DOHH2 (cell line): ENCODE measurements at regions not wholly inside any gene's neighbourhood (a gene's known extent, or its start where the extent isn't known, plus 50 kb on each side); places are given as distances from the start of the nearest gene placed in this dataset.

Source experiments
- H3F3A ChIP-seq: fragments of 200-600 bp; sonication (generic), shearing (Covaris generic); 2 replicates; pipeline ENCODE4 v1.6.0; 2016; ENCODE audit warnings: antibody characterized with exemption, mild to moderate bottlenecking; ENCODE audit not compliant: control insufficient read depth, insufficient read depth
- H3K27ac ChIP-seq: fragments of 200-600 bp; sonication (generic); 2 replicates; pipeline ENCODE4 v1.5.1; 2014; ENCODE audit warnings: low read depth, mild to moderate bottlenecking, low read length, moderate library complexity
- H3K27me3 ChIP-seq: fragments of 200-600 bp; sonication (generic); 2 replicates; pipeline ENCODE4 v1.6.1; 2014; ENCODE audit warnings: mild to moderate bottlenecking, low read length, mixed read lengths; ENCODE audit not compliant: control insufficient read depth
- H3K36me3 ChIP-seq: fragments of 200-600 bp; sonication (generic); 2 replicates; pipeline ENCODE4 v1.6.1; 2014; ENCODE audit warnings: mild to moderate bottlenecking, low read length, moderate library complexity, mixed read lengths; ENCODE audit not compliant: control insufficient read depth
- H3K4me1 ChIP-seq: fragments of 200-600 bp; sonication (generic); 2 replicates; pipeline ENCODE4 v1.6.1; 2014; ENCODE audit warnings: mild to moderate bottlenecking, low read length, mixed read lengths; ENCODE audit not compliant: control insufficient read depth
- H3K4me2 ChIP-seq: fragments of 200-600 bp; sonication (generic); 2 replicates; pipeline ENCODE4 v1.6.0; 2014; ENCODE audit warnings: mild to moderate bottlenecking, low read length, moderate library complexity
- H3K4me3 ChIP-seq: fragments of 200-600 bp; sonication (generic); 2 replicates; pipeline ENCODE4 v1.5.1; 2014; ENCODE audit warnings: mild to moderate bottlenecking, low read length, mixed read lengths
- H3K79me2 ChIP-seq: fragments of 200-600 bp; sonication (generic); 2 replicates; pipeline ENCODE4 v1.6.1; 2014; ENCODE audit warnings: mild to moderate bottlenecking, low read length, mixed read lengths; ENCODE audit not compliant: control insufficient read depth
- H3K9me2 ChIP-seq: fragments of 200-600 bp; sonication (generic); replicated peaks from 2 replicates; pipeline ENCODE4 v1.6.1; 2014; ENCODE audit warnings: mild to moderate bottlenecking, low read length, mixed read lengths; ENCODE audit not compliant: control insufficient read depth
- H3K9me3 ChIP-seq: fragments of 200-600 bp; sonication (generic); 2 replicates; pipeline ENCODE4 v1.6.1; 2014; ENCODE audit warnings: antibody characterized with exemption, low read length, mixed read lengths; ENCODE audit not compliant: control insufficient read depth, insufficient read depth
- H4K20me1 ChIP-seq: fragments of 200-600 bp; sonication (generic); 2 replicates; pipeline ENCODE4 v1.6.0; 2014; ENCODE audit warnings: low read depth, mild to moderate bottlenecking, antibody characterized with exemption, low read length, moderate library complexity; ENCODE audit not compliant: control insufficient read depth, insufficient read depth
- EZH2phosphoT487 ChIP-seq: fragments of 200-600 bp; sonication (generic); IDR thresholded peaks from 2 replicates; pipeline ENCODE4 v1.6.1; 2017; ENCODE audit warnings: borderline replicate concordance, mild to moderate bottlenecking, antibody characterized with exemption, low read length, moderate library complexity, mixed read lengths
- TF ChIP-seq, protein P1 (sequence below): fragments of 200-600 bp; sonication (generic); IDR thresholded peaks from one replicate; pipeline ENCODE4 v1.5.1; 2014; ENCODE audit warnings: antibody characterized with exemption, mild to moderate bottlenecking, low read depth, low read length; ENCODE audit not compliant: poor library complexity, severe bottlenecking

GRCh38 chr18:44135741-44136140 lies 544.9 kb upstream of the SETBP1 start:
- Histone ChIP-seq H3K4me2 (no peak overlapping the region), H3K79me2 (no peaks in the 10 kb centered on the region), H3F3A (no peaks in the 10 kb centered on the region), H3K4me3 (no peak overlapping the region), H3K27me3 (no peaks in the 10 kb centered on the region), H3K9me2 (no peaks in the 10 kb centered on the region), H3K9me3 (no peaks in the 10 kb centered on the region), H3K4me1 (no peaks in the 10 kb centered on the region), H3K27ac (no peak overlapping the region), H3K36me3 (no peaks in the 10 kb centered on the region), H4K20me1 (no peaks in the 10 kb centered on the region)
- TF ChIP-seq, protein P1, sequence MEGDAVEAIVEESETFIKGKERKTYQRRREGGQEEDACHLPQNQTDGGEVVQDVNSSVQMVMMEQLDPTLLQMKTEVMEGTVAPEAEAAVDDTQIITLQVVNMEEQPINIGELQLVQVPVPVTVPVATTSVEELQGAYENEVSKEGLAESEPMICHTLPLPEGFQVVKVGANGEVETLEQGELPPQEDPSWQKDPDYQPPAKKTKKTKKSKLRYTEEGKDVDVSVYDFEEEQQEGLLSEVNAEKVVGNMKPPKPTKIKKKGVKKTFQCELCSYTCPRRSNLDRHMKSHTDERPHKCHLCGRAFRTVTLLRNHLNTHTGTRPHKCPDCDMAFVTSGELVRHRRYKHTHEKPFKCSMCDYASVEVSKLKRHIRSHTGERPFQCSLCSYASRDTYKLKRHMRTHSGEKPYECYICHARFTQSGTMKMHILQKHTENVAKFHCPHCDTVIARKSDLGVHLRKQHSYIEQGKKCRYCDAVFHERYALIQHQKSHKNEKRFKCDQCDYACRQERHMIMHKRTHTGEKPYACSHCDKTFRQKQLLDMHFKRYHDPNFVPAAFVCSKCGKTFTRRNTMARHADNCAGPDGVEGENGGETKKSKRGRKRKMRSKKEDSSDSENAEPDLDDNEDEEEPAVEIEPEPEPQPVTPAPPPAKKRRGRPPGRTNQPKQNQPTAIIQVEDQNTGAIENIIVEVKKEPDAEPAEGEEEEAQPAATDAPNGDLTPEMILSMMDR = no peak
- TF ChIP-seq EZH2phosphoT487 = no peak

DNA sequence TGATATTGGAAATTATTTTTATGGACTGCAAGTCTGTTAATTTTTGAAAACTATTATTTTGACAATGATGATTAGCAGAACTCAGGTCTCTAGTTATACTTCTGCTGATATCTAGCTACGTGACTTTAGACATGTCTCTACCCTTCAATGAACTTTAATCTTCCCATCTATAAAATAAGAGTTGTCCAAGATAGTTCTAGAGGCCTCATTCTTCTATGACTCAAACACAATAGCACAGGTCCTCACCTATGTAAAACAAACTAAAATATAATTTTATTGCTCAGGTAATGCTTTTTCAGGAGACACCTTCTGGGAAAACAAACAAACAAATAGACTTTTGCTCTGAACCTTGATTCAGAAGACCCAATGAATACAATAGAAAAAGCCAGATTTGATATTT lies 544.4 kb upstream of the SETBP1 start:
- no peaks in the 10 kb centered on the region for H3K79me2 ChIP-seq
- no peaks in the 10 kb centered on the region for H3K4me1 ChIP-seq
- no peaks in the 10 kb centered on the region for H3K27me3 ChIP-seq
- no peaks in the 10 kb centered on the region for H4K20me1 ChIP-seq
- no peak for TF ChIP-seq EZH2phosphoT487
- H3K9me3 ChIP-seq = no peaks in the 10 kb centered on the region
- H3K4me3 ChIP-seq = no peak overlapping the region
- no peak overlapping the region for H3K4me2 ChIP-seq
- no peaks in the 10 kb centered on the region for H3F3A ChIP-seq
- no peaks in the 10 kb centered on the region for H3K36me3 ChIP-seq
- H3K27ac ChIP-seq = no peak overlapping the region
- H3K9me2 ChIP-seq = no peaks in the 10 kb centered on the region

DNA sequence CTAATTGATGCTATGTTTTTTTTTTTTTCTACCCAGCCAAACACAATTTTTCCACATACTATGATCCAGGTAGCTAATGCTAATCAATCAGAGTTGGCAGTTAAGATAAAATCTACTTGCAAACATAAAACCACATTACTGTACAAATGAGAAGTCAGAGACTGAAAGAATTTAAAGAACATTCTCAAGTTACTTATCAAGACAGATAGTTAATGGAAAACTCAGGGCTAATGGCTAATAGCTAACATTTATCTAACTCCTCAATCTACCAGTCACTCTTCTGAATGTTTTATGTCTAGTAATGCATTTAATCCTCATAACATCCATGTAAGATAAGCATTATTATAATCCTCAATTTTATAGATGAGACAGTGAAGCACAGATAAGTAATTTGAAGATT lies 537.6 kb upstream of the SETBP1 start:
- H3F3A ChIP-seq = no peaks in the 10 kb centered on the region
- no peak for TF ChIP-seq EZH2phosphoT487
- TF ChIP-seq, protein P1 = no peak
- H3K27ac ChIP-seq = no peak overlapping the region
- no peaks in the 10 kb centered on the region for H3K9me2 ChIP-seq
- H3K4me1 ChIP-seq = no peaks in the 10 kb centered on the region
- H3K9me3 ChIP-seq = no peaks in the 10 kb centered on the region
- no peak overlapping the region for H3K4me3 ChIP-seq
- H4K20me1 ChIP-seq = no peaks in the 10 kb centered on the region
- H3K36me3 ChIP-seq = no peaks in the 10 kb centered on the region
- no peaks in the 10 kb centered on the region for H3K27me3 ChIP-seq
- no peak overlapping the region for H3K4me2 ChIP-seq
- H3K79me2 ChIP-seq = no peaks in the 10 kb centered on the region

- no peak overlapping the region for H3K27ac ChIP-seq
- TF ChIP-seq EZH2phosphoT487 = no peak
- TF ChIP-seq, protein P1 = no peak
- H3K4me2 ChIP-seq = no peak overlapping the region
- H3K79me2 ChIP-seq = no peaks in the 10 kb centered on the region
- H3K4me3 ChIP-seq = no peak overlapping the region
- H4K20me1 ChIP-seq = no peaks in the 10 kb centered on the region
- H3F3A ChIP-seq = no peaks in the 10 kb centered on the region
- no peaks in the 10 kb centered on the region for H3K9me3 ChIP-seq
- no peaks in the 10 kb centered on the region for H3K36me3 ChIP-seq
- H3K4me1 ChIP-seq = no peaks in the 10 kb centered on the region
- H3K9me2 ChIP-seq = no peaks in the 10 kb centered on the region
- H3K27me3 ChIP-seq = no peaks in the 10 kb centered on the region
These were observed 531.0 kb upstream of the SETBP1 start for GRCh38 chr18:44149706-44150105.
